Osteoblast (primary cell): ENCODE measurements at regions not wholly inside any gene's neighbourhood (a gene's known extent, or its start where the extent isn't known, plus 50 kb on each side); places are given as distances from the start of the nearest gene placed in this dataset.

Source experiments
- DNase-seq: peaks from one replicate; pipeline ENCODE4 v3.0.0; 2011; ENCODE audit warnings: low spot score, mixed read lengths; ENCODE audit not compliant: insufficient read length; ENCODE audit errors: missing footprints
- H2AFZ ChIP-seq: 2 replicates; pipeline ENCODE4 v1.6.0; 2011; ENCODE audit warnings: mild to moderate bottlenecking, low read length
- H3K27ac ChIP-seq: 2 replicates; pipeline ENCODE4 v1.5.1; 2011; ENCODE audit warnings: mild to moderate bottlenecking, low read depth, low read length, moderate library complexity
- H3K27me3 ChIP-seq: 2 replicates; pipeline ENCODE4 v1.6.0; 2012; ENCODE audit warnings: mild to moderate bottlenecking, control low read depth, inconsistent platforms, low read length, moderate library complexity; ENCODE audit not compliant: insufficient read depth
- H3K36me3 ChIP-seq: 2 replicates; pipeline ENCODE4 v1.5.1; 2011; ENCODE audit warnings: mild to moderate bottlenecking, low read length, control low read depth, moderate library complexity; ENCODE audit not compliant: insufficient read depth
- H3K4me1 ChIP-seq: 2 replicates; pipeline ENCODE4 v1.5.1; 2011; ENCODE audit warnings: mild to moderate bottlenecking, low read length, control low read depth, moderate library complexity; ENCODE audit not compliant: insufficient read depth
- H3K4me2 ChIP-seq: 2 replicates; pipeline ENCODE4 v1.6.0; 2011; ENCODE audit warnings: mild to moderate bottlenecking, low read length; ENCODE audit not compliant: insufficient read depth
- H3K4me3 ChIP-seq: fragments of 200-600 bp; sonication (generic); 3 replicates; pipeline ENCODE4 v1.5.1; 2012; ENCODE audit warnings: mild to moderate bottlenecking, low read length, inconsistent platforms; ENCODE audit not compliant: insufficient read depth
- H3K79me2 ChIP-seq: 2 replicates; pipeline ENCODE4 v1.6.0; 2012; ENCODE audit warnings: mild to moderate bottlenecking, low read length, control low read depth, inconsistent platforms; ENCODE audit not compliant: insufficient read depth
- H3K9me3 ChIP-seq: 2 replicates; pipeline ENCODE4 v1.5.1; 2011; ENCODE audit warnings: low read depth, low read length, control low read depth
- H4K20me1 ChIP-seq: 2 replicates; pipeline ENCODE4 v1.6.0; 2012; ENCODE audit warnings: mild to moderate bottlenecking, low read length, control low read depth; ENCODE audit not compliant: insufficient read depth
- CTCF ChIP-seq: IDR thresholded peaks from 2 replicates; pipeline ENCODE4 v1.5.1; 2011; ENCODE audit warnings: mild to moderate bottlenecking, low read depth, low read length, moderate library complexity; ENCODE audit errors: extremely low read depth

GRCh38 chr9:84504360-84504759 lies 163.8 kb upstream of the SLC28A3 start:
- no peak overlapping the region for H3K27ac ChIP-seq
- H3K4me2 ChIP-seq: no peak overlapping the region
- no peaks in the 10 kb centered on the region for H3K79me2 ChIP-seq
- H4K20me1 ChIP-seq: no peaks in the 10 kb centered on the region
- no peak overlapping the region for H3K4me3 ChIP-seq
- no peak overlapping the region for H2AFZ ChIP-seq
- no peaks in the 10 kb centered on the region for H3K9me3 ChIP-seq
- H3K36me3 ChIP-seq: no peaks in the 10 kb centered on the region
- H3K4me1 ChIP-seq: no peaks in the 10 kb centered on the region
- TF ChIP-seq CTCF: no peak
- no peak for DNase-seq
- H3K27me3 ChIP-seq: no peaks in the 10 kb centered on the region

GRCh38 chr9:84511651-84512050 lies 157.9 kb upstream of the NTRK2 start:
- Histone ChIP-seq H3K9me3 (no peaks in the 10 kb centered on the region), H3K4me1 (no peaks in the 10 kb centered on the region), H3K27me3 (no peaks in the 10 kb centered on the region), H3K36me3 (no peaks in the 10 kb centered on the region), H3K4me2 (no peak overlapping the region), H3K27ac (no peak overlapping the region), H2AFZ (no peak overlapping the region), H4K20me1 (no peaks in the 10 kb centered on the region), H3K4me3 (no peak overlapping the region), H3K79me2 (no peaks in the 10 kb centered on the region)
- TF ChIP-seq CTCF: no peak
- DNase-seq: no peak

GRCh38 chr9:84512493-84512892 lies 157.0 kb upstream of the NTRK2 start:
- no peak for TF ChIP-seq CTCF
- Histone ChIP-seq H3K9me3 (no peaks in the 10 kb centered on the region), H2AFZ (no peak overlapping the region), H3K27ac (no peak overlapping the region), H3K27me3 (no peaks in the 10 kb centered on the region), H3K4me3 (no peak overlapping the region), H3K4me2 (no peak overlapping the region), H4K20me1 (no peaks in the 10 kb centered on the region), H3K4me1 (no peaks in the 10 kb centered on the region), H3K79me2 (no peaks in the 10 kb centered on the region), H3K36me3 (no peaks in the 10 kb centered on the region)
- no peak for DNase-seq

- H3K9me3 ChIP-seq: no peaks in the 10 kb centered on the region
- no peak overlapping the region for H3K4me3 ChIP-seq
- no peaks in the 10 kb centered on the region for H4K20me1 ChIP-seq
- H3K36me3 ChIP-seq: no peaks in the 10 kb centered on the region
- H3K27me3 ChIP-seq: no peaks in the 10 kb centered on the region
- H3K27ac ChIP-seq: no peak overlapping the region
- no peak overlapping the region for H3K4me2 ChIP-seq
- TF ChIP-seq CTCF: no peak
- H3K4me1 ChIP-seq: no peaks in the 10 kb centered on the region
- no peak overlapping the region for H2AFZ ChIP-seq
- no peaks in the 10 kb centered on the region for H3K79me2 ChIP-seq
- DNase-seq: no peak
Observed at GRCh38 chr9:84513473-84513872, 156.1 kb upstream of the NTRK2 start.
